OCI-LY1 (cell line): ENCODE measurements at regions not wholly inside any gene's neighbourhood (a gene's known extent, or its start where the extent isn't known, plus 50 kb on each side); places are given as distances from the start of the nearest gene placed in this dataset.

ENCODE experiments used
- CTCF ChIP-seq: fragments of 200-600 bp; sonication (generic), shearing (Covaris generic); IDR thresholded peaks from 2 replicates; pipeline ENCODE4 v1.5.1; 2017; ENCODE audit warnings: mild to moderate bottlenecking, antibody characterized with exemption, low read length, moderate library complexity, mixed read lengths
- EZH2 ChIP-seq: fragments of 200-600 bp; sonication (generic), shearing (Covaris generic); IDR thresholded peaks from 2 replicates; pipeline ENCODE4 v1.8.0; 2017; ENCODE audit warnings: borderline replicate concordance, mixed run types, mild to moderate bottlenecking, antibody characterized with exemption, low read length, moderate library complexity, mixed read lengths

GRCh38 chr3:1787094-1787493 is 311.6 kb upstream of the CNTN4 start:
- TF ChIP-seq CTCF (no peak), EZH2 (no peak)
